GM23338 (cell line): ENCODE measurements at regions not wholly inside any gene's neighbourhood (a gene's known extent, or its start where the extent isn't known, plus 50 kb on each side); places are given as distances from the start of the nearest gene placed in this dataset.

ENCODE experiments used
- CREB1 ChIP-seq: fragments of 250-450 bp; sonication (Bioruptor Pico); IDR thresholded peaks from 2 replicates; pipeline ENCODE4 v1.5.0; 2020; ENCODE audit warnings: low read depth, mild to moderate bottlenecking, moderate library complexity
- EZH2 ChIP-seq: fragments of 200-600 bp; sonication (generic); IDR thresholded peaks from one replicate; pipeline ENCODE4 v1.8.0; 2017; ENCODE audit warnings: antibody characterized with exemption, mild to moderate bottlenecking, low read depth; ENCODE audit not compliant: unreplicated experiment
- EZH2phosphoT487 ChIP-seq: fragments of 200-600 bp; sonication (generic); IDR thresholded peaks from one replicate; pipeline ENCODE4 v1.8.1; 2018; ENCODE audit warnings: antibody characterized with exemption; ENCODE audit not compliant: unreplicated experiment
- JUNB ChIP-seq: IDR thresholded peaks from one replicate; pipeline ENCODE4 v1.6.1; 2016; ENCODE audit warnings: antibody characterized with exemption; ENCODE audit not compliant: unreplicated experiment
- NANOG ChIP-seq: IDR thresholded peaks from 2 replicates; pipeline ENCODE4 v1.6.1; 2016; ENCODE audit warnings: antibody characterized with exemption, borderline replicate concordance
- POLR2AphosphoS5 ChIP-seq: IDR thresholded peaks from 2 replicates; pipeline ENCODE4 v1.6.1; 2016; ENCODE audit warnings: antibody characterized with exemption, low read depth
- REST ChIP-seq: IDR thresholded peaks from one replicate; pipeline ENCODE4 v1.6.1; 2018; ENCODE audit warnings: antibody characterized with exemption; ENCODE audit not compliant: unreplicated experiment
- STAT1 ChIP-seq: IDR thresholded peaks from one replicate; pipeline ENCODE4 v1.6.1; 2016; ENCODE audit warnings: antibody characterized with exemption; ENCODE audit not compliant: unreplicated experiment
- ZNF114 ChIP-seq: fragments of 250-450 bp; sonication (Bioruptor Pico); IDR thresholded peaks from 2 replicates; pipeline ENCODE4 v1.5.0; 2020; ENCODE audit warnings: mild to moderate bottlenecking, moderate library complexity
- ZNF331 ChIP-seq: fragments of 250-450 bp; sonication (Bioruptor Pico); IDR thresholded peaks from 2 replicates; pipeline ENCODE4 v1.5.0; 2020; ENCODE audit warnings: low read depth, mild to moderate bottlenecking, moderate library complexity
- TF ChIP-seq, protein P1 (sequence below), 2 experiments: fragments of 200-600 bp in 1 of 2; sonication (generic) in 1 of 2; conservative IDR thresholded peaks; 2 replicates each; pipeline versions ENCODE4 v1.5.1 to v1.6.1; 2016 to 2017; ENCODE audit warnings: antibody characterized with exemption in 2 of 2, low read depth in 2 of 2, mild to moderate bottlenecking in 2 of 2, moderate library complexity in 1 of 2
- TF ChIP-seq, protein P2 (sequence below): fragments of 250-450 bp; sonication (Bioruptor Pico); IDR thresholded peaks from 2 replicates; pipeline ENCODE4 v1.5.0; 2020; ENCODE audit warnings: mild to moderate bottlenecking, moderate library complexity
- TF ChIP-seq, protein P3 (sequence below): IDR thresholded peaks from 2 replicates; pipeline ENCODE4 v1.6.1; 2016; ENCODE audit warnings: antibody characterized with exemption

DNA sequence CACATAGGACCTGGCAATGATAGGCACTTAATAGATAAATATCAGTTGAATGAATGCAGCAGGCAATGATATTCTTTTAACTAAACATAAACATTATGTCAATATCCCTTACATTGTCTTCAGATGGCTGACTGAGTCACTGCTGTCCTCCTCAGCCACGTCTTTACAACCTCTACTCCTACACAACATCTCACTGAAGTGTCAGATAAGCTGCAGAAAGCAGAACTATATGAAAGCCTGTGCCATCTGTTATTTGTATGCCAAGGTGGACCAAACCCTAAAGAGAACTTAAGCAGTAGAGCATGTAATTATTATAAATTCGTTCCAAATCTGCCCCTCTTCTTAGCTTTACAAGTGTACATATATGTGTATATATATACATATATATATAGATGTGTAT, 271.2 kb downstream of the RASEF start:
- TF ChIP-seq, protein P1, sequence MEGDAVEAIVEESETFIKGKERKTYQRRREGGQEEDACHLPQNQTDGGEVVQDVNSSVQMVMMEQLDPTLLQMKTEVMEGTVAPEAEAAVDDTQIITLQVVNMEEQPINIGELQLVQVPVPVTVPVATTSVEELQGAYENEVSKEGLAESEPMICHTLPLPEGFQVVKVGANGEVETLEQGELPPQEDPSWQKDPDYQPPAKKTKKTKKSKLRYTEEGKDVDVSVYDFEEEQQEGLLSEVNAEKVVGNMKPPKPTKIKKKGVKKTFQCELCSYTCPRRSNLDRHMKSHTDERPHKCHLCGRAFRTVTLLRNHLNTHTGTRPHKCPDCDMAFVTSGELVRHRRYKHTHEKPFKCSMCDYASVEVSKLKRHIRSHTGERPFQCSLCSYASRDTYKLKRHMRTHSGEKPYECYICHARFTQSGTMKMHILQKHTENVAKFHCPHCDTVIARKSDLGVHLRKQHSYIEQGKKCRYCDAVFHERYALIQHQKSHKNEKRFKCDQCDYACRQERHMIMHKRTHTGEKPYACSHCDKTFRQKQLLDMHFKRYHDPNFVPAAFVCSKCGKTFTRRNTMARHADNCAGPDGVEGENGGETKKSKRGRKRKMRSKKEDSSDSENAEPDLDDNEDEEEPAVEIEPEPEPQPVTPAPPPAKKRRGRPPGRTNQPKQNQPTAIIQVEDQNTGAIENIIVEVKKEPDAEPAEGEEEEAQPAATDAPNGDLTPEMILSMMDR (conservative IDR thresholded peaks at IDR 0.05; ENCODE audit: low read depth in 2 of 2): no peak
- no peak for TF ChIP-seq EZH2phosphoT487
- TF ChIP-seq REST: no peak
- TF ChIP-seq POLR2AphosphoS5: no peak
- TF ChIP-seq EZH2: no peak
- TF ChIP-seq STAT1: no peak
- no peak for TF ChIP-seq CREB1 (CRISPR knock-in tag)
- TF ChIP-seq ZNF331: no peak
- no peak for TF ChIP-seq ZNF114 (CRISPR knock-in tag)
- TF ChIP-seq JUNB: no peak
- TF ChIP-seq, protein P2, sequence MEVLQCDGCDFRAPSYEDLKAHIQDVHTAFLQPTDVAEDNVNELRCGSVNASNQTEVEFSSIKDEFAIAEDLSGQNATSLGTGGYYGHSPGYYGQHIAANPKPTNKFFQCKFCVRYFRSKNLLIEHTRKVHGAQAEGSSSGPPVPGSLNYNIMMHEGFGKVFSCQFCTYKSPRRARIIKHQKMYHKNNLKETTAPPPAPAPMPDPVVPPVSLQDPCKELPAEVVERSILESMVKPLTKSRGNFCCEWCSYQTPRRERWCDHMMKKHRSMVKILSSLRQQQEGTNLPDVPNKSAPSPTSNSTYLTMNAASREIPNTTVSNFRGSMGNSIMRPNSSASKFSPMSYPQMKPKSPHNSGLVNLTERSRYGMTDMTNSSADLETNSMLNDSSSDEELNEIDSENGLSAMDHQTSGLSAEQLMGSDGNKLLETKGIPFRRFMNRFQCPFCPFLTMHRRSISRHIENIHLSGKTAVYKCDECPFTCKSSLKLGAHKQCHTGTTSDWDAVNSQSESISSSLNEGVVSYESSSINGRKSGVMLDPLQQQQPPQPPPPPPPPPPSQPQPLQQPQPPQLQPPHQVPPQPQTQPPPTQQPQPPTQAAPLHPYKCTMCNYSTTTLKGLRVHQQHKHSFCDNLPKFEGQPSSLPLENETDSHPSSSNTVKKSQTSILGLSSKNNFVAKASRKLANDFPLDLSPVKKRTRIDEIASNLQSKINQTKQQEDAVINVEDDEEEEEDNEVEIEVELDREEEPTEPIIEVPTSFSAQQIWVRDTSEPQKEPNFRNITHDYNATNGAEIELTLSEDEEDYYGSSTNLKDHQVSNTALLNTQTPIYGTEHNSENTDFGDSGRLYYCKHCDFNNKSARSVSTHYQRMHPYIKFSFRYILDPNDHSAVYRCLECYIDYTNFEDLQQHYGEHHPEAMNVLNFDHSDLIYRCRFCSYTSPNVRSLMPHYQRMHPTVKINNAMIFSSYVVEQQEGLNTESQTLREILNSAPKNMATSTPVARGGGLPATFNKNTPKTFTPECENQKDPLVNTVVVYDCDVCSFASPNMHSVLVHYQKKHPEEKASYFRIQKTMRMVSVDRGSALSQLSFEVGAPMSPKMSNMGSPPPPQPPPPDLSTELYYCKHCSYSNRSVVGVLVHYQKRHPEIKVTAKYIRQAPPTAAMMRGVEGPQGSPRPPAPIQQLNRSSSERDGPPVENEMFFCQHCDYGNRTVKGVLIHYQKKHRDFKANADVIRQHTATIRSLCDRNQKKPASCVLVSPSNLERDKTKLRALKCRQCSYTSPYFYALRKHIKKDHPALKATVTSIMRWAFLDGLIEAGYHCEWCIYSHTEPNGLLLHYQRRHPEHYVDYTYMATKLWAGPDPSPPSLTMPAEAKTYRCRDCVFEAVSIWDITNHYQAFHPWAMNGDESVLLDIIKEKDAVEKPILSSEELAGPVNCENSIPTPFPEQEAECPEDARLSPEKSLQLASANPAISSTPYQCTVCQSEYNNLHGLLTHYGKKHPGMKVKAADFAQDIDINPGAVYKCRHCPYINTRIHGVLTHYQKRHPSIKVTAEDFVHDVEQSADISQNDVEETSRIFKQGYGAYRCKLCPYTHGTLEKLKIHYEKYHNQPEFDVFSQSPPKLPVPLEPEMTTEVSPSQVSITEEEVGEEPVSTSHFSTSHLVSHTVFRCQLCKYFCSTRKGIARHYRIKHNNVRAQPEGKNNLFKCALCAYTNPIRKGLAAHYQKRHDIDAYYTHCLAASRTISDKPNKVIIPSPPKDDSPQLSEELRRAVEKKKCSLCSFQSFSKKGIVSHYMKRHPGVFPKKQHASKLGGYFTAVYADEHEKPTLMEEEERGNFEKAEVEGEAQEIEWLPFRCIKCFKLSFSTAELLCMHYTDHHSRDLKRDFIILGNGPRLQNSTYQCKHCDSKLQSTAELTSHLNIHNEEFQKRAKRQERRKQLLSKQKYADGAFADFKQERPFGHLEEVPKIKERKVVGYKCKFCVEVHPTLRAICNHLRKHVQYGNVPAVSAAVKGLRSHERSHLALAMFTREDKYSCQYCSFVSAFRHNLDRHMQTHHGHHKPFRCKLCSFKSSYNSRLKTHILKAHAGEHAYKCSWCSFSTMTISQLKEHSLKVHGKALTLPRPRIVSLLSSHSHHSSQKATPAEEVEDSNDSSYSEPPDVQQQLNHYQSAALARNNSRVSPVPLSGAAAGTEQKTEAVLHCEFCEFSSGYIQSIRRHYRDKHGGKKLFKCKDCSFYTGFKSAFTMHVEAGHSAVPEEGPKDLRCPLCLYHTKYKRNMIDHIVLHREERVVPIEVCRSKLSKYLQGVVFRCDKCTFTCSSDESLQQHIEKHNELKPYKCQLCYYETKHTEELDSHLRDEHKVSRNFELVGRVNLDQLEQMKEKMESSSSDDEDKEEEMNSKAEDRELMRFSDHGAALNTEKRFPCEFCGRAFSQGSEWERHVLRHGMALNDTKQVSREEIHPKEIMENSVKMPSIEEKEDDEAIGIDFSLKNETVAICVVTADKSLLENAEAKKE: no peak
- TF ChIP-seq, protein P3, sequence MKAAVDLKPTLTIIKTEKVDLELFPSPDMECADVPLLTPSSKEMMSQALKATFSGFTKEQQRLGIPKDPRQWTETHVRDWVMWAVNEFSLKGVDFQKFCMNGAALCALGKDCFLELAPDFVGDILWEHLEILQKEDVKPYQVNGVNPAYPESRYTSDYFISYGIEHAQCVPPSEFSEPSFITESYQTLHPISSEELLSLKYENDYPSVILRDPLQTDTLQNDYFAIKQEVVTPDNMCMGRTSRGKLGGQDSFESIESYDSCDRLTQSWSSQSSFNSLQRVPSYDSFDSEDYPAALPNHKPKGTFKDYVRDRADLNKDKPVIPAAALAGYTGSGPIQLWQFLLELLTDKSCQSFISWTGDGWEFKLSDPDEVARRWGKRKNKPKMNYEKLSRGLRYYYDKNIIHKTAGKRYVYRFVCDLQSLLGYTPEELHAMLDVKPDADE: no peak
- no peak for TF ChIP-seq NANOG
